H9 (cell line): ENCODE measurements at regions not wholly inside any gene's neighbourhood (a gene's known extent, or its start where the extent isn't known, plus 50 kb on each side); places are given as distances from the start of the nearest gene placed in this dataset.

Experiments used
- DNase-seq: peaks from one replicate; pipeline ENCODE4 v3.0.0-alpha.2; 2017
- H2AFZ ChIP-seq: one replicate; pipeline ENCODE4 v1.6.1; 2013; ENCODE audit warnings: mild to moderate bottlenecking, low read length, control low read depth, moderate library complexity
- H2AK5ac ChIP-seq: 2 replicates; pipeline ENCODE4 v1.6.1; 2013; ENCODE audit warnings: low read length, control low read depth, mixed read lengths; ENCODE audit not compliant: insufficient read length
- H2BK120ac ChIP-seq: one replicate; pipeline ENCODE4 v1.6.1; 2013; ENCODE audit warnings: low read depth, mild to moderate bottlenecking, low read length, control low read depth, inconsistent platforms; ENCODE audit not compliant: poor library complexity, severe bottlenecking
- H2BK12ac ChIP-seq: 2 replicates; pipeline ENCODE4 v1.6.1; 2013; ENCODE audit warnings: low read length, control low read depth, mixed read lengths, low read depth; ENCODE audit not compliant: insufficient read length
- H2BK15ac ChIP-seq: 2 replicates; pipeline ENCODE4 v1.6.1; 2013; ENCODE audit warnings: low read depth, low read length, control low read depth
- H2BK20ac ChIP-seq: one replicate; pipeline ENCODE4 v1.6.1; 2013; ENCODE audit warnings: low read depth, mild to moderate bottlenecking, low read length, control low read depth, inconsistent platforms; ENCODE audit not compliant: poor library complexity, severe bottlenecking
- H2BK5ac ChIP-seq: 2 replicates; pipeline ENCODE4 v1.6.1; 2013; ENCODE audit warnings: low read length, control low read depth, mixed read lengths; ENCODE audit not compliant: insufficient read length
- H3K14ac ChIP-seq: 2 replicates; pipeline ENCODE4 v1.6.1; 2013; ENCODE audit warnings: low read length, control low read depth; ENCODE audit not compliant: insufficient read depth
- H3K18ac ChIP-seq: 2 replicates; pipeline ENCODE4 v1.6.1; 2013; ENCODE audit warnings: low read depth, mild to moderate bottlenecking, mixed read lengths, low read length, control low read depth; ENCODE audit not compliant: insufficient read length
- H3K23ac ChIP-seq: 2 replicates; pipeline ENCODE4 v1.6.1; 2013; ENCODE audit warnings: low read length, control low read depth, mixed read lengths, low read depth; ENCODE audit not compliant: insufficient read length
- H3K23me2 ChIP-seq: 2 replicates; pipeline ENCODE4 v1.6.1; 2013; ENCODE audit warnings: low read depth, mild to moderate bottlenecking, mixed read lengths, low read length, control low read depth; ENCODE audit not compliant: insufficient read length, poor library complexity, severe bottlenecking
- H3K27ac ChIP-seq: 2 replicates; pipeline ENCODE4 v1.5.1; 2013; ENCODE audit warnings: low read length, control low read depth, mixed read lengths, low read depth; ENCODE audit not compliant: insufficient read length
- H3K27me3 ChIP-seq: 2 replicates; pipeline ENCODE4 v1.6.1; 2013; ENCODE audit warnings: low read length, control low read depth, inconsistent platforms; ENCODE audit not compliant: insufficient read depth
- H3K4ac ChIP-seq: 2 replicates; pipeline ENCODE4 v1.6.1; 2013; ENCODE audit warnings: low read depth, mild to moderate bottlenecking, control low read depth, inconsistent platforms, low read length, moderate library complexity
- H3K4me1 ChIP-seq: 2 replicates; pipeline ENCODE4 v1.6.1; 2013; ENCODE audit warnings: low read length, control low read depth, inconsistent platforms; ENCODE audit not compliant: insufficient read depth
- H3K4me2 ChIP-seq: 2 replicates; pipeline ENCODE4 v1.6.1; 2013; ENCODE audit warnings: low read length, control low read depth, mixed read lengths; ENCODE audit not compliant: insufficient read length, insufficient read depth
- H3K56ac ChIP-seq: 2 replicates; pipeline ENCODE4 v1.6.1; 2013; ENCODE audit warnings: low read depth, mild to moderate bottlenecking, mixed read lengths, low read length, control low read depth; ENCODE audit not compliant: insufficient read length
- H3K79me1 ChIP-seq: 2 replicates; pipeline ENCODE4 v1.6.1; 2013; ENCODE audit warnings: low read depth, mild to moderate bottlenecking, moderate library complexity, low read length, control low read depth, inconsistent platforms; ENCODE audit not compliant: insufficient read depth, poor library complexity, severe bottlenecking
- H3K79me2 ChIP-seq: 2 replicates; pipeline ENCODE4 v1.6.1; 2013; ENCODE audit warnings: low read length, control low read depth, inconsistent platforms; ENCODE audit not compliant: insufficient read depth
- H3K9ac ChIP-seq: 2 replicates; pipeline ENCODE4 v1.6.1; 2013; ENCODE audit warnings: low read length, control low read depth, mixed read lengths; ENCODE audit not compliant: insufficient read length; ENCODE audit errors: extremely low read depth
- H3K9me3 ChIP-seq: one replicate; pipeline ENCODE4 v1.6.1; 2013; ENCODE audit warnings: low read depth, low read length, inconsistent platforms; ENCODE audit not compliant: control insufficient read depth
- H3T11ph ChIP-seq: one replicate; pipeline ENCODE4 v1.6.1; 2013; ENCODE audit warnings: mild to moderate bottlenecking, low read length, control low read depth, inconsistent platforms
- H4K20me1 ChIP-seq: one replicate; pipeline ENCODE4 v1.6.1; 2013; ENCODE audit not compliant: control insufficient read depth, insufficient read length, insufficient read depth
- H4K5ac ChIP-seq: 2 replicates; pipeline ENCODE4 v1.6.1; 2013; ENCODE audit warnings: low read depth, mild to moderate bottlenecking, mixed read lengths, low read length, control low read depth; ENCODE audit not compliant: insufficient read length
- H4K8ac ChIP-seq: replicated peaks from 2 replicates; pipeline ENCODE4 v1.6.1; 2013; ENCODE audit warnings: low read length, control low read depth, mixed read lengths, low read depth; ENCODE audit not compliant: insufficient read length
- H4K91ac ChIP-seq: 2 replicates; pipeline ENCODE4 v1.6.1; 2013; ENCODE audit warnings: low read depth, mild to moderate bottlenecking, moderate library complexity, mixed read lengths, low read length, control low read depth; ENCODE audit not compliant: insufficient read length
- H3K27ac Mint-ChIP-seq, 3 experiments: 2 replicates in 2 of 3; 3 replicates in 1 of 3; pipeline ENCODE4 v1.8.0; 2020 to 2021; ENCODE audit warnings: mixed read lengths in 3 of 3, mild to moderate bottlenecking in 1 of 3, moderate library complexity in 1 of 3
- H3K27me3 Mint-ChIP-seq: 2 replicates; pipeline ENCODE4 v1.8.0; 2021; ENCODE audit warnings: low read depth, mild to moderate bottlenecking, moderate library complexity, mixed read lengths
- H3K36me3 Mint-ChIP-seq, 3 experiments: 2 replicates in 2 of 3; 3 replicates in 1 of 3; pipeline ENCODE4 v1.8.0; 2020 to 2021; ENCODE audit warnings: low read depth in 3 of 3, mixed read lengths in 3 of 3; ENCODE audit not compliant: insufficient read depth in 1 of 3
- H3K4me1 Mint-ChIP-seq, 2 experiments: 2 replicates each; pipeline ENCODE4 v1.8.0; 2020; ENCODE audit warnings: mixed read lengths in 2 of 2
- H3K4me3 Mint-ChIP-seq, 2 experiments: 2 replicates in 1 of 2; 3 replicates in 1 of 2; pipeline ENCODE4 v1.8.0; 2020 to 2021; ENCODE audit warnings: mild to moderate bottlenecking in 2 of 2, mixed read lengths in 2 of 2, moderate library complexity in 1 of 2
- H3K9me3 Mint-ChIP-seq, 2 experiments: 2 replicates in 1 of 2; 3 replicates in 1 of 2; pipeline ENCODE4 v1.8.0; 2020; ENCODE audit warnings: mild to moderate bottlenecking in 2 of 2, mixed read lengths in 2 of 2, moderate library complexity in 1 of 2
- TF ChIP-seq, protein P1 (sequence below): fragments of 200-600 bp; sonication (generic); conservative IDR thresholded peaks from 3 replicates; pipeline ENCODE4 v1.8.0; 2021; ENCODE audit warnings: antibody characterized with exemption, mild to moderate bottlenecking

GRCh38 chr7:24231493-24231892, 52.5 kb upstream of the NPY start:
- no peak overlapping the region for H4K91ac ChIP-seq
- no peak overlapping the region for H3K27ac Mint-ChIP-seq
- peaks cover 43 to 50% of the 10 kb centered on the region in 2 experiments for H3K4me1 Mint-ChIP-seq
- no peak overlapping the region for H3K4me3 Mint-ChIP-seq
- no peak overlapping the region for H4K8ac ChIP-seq
- H4K20me1 ChIP-seq: no peaks in the 10 kb centered on the region
- H3K79me2 ChIP-seq: no peaks in the 10 kb centered on the region
- no peaks in the 10 kb centered on the region for H3K9me3 ChIP-seq
- no peak overlapping the region for H3K27ac ChIP-seq
- no peak overlapping the region for H3K56ac ChIP-seq
- no peak overlapping the region for H2AFZ ChIP-seq
- H2AK5ac ChIP-seq: no peak overlapping the region
- no peak overlapping the region for H2BK5ac ChIP-seq
- H2BK15ac ChIP-seq: no peak overlapping the region
- no peak overlapping the region for H2BK120ac ChIP-seq
- no peak overlapping the region for H3K4me2 ChIP-seq
- H3K9me3 Mint-ChIP-seq: no peaks in the 10 kb centered on the region
- H3T11ph ChIP-seq: no peak overlapping the region
- no peaks in the 10 kb centered on the region for H3K27me3 ChIP-seq
- H3K4me1 ChIP-seq: peaks cover 15% of the 10 kb centered on the region
- no peak overlapping the region for H4K5ac ChIP-seq
- no peak overlapping the region for H3K4ac ChIP-seq
- H2BK20ac ChIP-seq: no peak overlapping the region
- TF ChIP-seq, protein P1, sequence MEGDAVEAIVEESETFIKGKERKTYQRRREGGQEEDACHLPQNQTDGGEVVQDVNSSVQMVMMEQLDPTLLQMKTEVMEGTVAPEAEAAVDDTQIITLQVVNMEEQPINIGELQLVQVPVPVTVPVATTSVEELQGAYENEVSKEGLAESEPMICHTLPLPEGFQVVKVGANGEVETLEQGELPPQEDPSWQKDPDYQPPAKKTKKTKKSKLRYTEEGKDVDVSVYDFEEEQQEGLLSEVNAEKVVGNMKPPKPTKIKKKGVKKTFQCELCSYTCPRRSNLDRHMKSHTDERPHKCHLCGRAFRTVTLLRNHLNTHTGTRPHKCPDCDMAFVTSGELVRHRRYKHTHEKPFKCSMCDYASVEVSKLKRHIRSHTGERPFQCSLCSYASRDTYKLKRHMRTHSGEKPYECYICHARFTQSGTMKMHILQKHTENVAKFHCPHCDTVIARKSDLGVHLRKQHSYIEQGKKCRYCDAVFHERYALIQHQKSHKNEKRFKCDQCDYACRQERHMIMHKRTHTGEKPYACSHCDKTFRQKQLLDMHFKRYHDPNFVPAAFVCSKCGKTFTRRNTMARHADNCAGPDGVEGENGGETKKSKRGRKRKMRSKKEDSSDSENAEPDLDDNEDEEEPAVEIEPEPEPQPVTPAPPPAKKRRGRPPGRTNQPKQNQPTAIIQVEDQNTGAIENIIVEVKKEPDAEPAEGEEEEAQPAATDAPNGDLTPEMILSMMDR: no peak
- no peak for DNase-seq
- H3K14ac ChIP-seq: no peak overlapping the region
- H3K23ac ChIP-seq: no peak overlapping the region
- no peaks in the 10 kb centered on the region for H3K79me1 ChIP-seq
- H3K36me3 Mint-ChIP-seq: no peaks in the 10 kb centered on the region
- H3K27me3 Mint-ChIP-seq: no peaks in the 10 kb centered on the region
- H3K9ac ChIP-seq: no peak overlapping the region
- no peak overlapping the region for H2BK12ac ChIP-seq
- no peaks in the 10 kb centered on the region for H3K23me2 ChIP-seq
- H3K18ac ChIP-seq: no peak overlapping the region
